Body of pancreas (tissue), 4 donors: ENCODE measurements at regions not wholly inside any gene's neighbourhood (a gene's known extent, or its start where the extent isn't known, plus 50 kb on each side); places are given as distances from the start of the nearest gene placed in this dataset.

Experiments
- POLR2A ChIP-seq, 3 donors: fragments of 450-650 bp; IDR thresholded peaks; one replicate each; pipeline ENCODE4 v1.6.1; 2016; ENCODE audit warnings: antibody characterized with exemption in 3 of 3, mild to moderate bottlenecking in 2 of 3
- TF ChIP-seq, protein P1 (sequence below), 7 experiments: fragments of 450-650 bp in 4 of 7; fragments of 200-600 bp in 3 of 7; sonication (generic) in 3 of 7; IDR thresholded peaks; one replicate each; pipeline ENCODE4 v1.5.1; 2016 to 2019; ENCODE audit warnings: antibody characterized with exemption in 7 of 7

DNA sequence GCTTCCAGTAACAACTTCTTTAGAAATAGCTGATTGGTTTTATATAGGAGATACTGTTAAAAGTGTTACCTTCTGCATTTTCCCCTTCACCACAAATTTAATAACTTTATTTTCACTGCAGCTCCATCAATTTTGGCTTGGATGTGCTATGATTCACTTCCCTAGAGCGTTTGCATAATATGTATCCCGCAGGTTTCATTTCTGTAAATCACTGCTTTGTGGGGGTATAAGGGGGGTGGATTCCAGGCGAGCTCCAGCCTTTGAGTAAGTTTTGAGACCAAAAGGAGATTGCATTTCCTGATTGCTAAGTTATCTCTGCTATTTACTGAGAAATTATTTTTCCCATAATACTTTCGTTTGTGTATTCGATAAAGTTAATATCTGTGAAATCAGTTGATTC lies 232.6 kb downstream of the TBL1XR1 start:
- TF ChIP-seq, protein P1, sequence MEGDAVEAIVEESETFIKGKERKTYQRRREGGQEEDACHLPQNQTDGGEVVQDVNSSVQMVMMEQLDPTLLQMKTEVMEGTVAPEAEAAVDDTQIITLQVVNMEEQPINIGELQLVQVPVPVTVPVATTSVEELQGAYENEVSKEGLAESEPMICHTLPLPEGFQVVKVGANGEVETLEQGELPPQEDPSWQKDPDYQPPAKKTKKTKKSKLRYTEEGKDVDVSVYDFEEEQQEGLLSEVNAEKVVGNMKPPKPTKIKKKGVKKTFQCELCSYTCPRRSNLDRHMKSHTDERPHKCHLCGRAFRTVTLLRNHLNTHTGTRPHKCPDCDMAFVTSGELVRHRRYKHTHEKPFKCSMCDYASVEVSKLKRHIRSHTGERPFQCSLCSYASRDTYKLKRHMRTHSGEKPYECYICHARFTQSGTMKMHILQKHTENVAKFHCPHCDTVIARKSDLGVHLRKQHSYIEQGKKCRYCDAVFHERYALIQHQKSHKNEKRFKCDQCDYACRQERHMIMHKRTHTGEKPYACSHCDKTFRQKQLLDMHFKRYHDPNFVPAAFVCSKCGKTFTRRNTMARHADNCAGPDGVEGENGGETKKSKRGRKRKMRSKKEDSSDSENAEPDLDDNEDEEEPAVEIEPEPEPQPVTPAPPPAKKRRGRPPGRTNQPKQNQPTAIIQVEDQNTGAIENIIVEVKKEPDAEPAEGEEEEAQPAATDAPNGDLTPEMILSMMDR (IDR thresholded peaks at IDR 0.05): no peak
- no peak for TF ChIP-seq POLR2A (IDR thresholded peaks at IDR 0.05)
